Upper lobe of left lung (tissue), 4 donors: ENCODE measurements at regions not wholly inside any gene's neighbourhood (a gene's known extent, or its start where the extent isn't known, plus 50 kb on each side); places are given as distances from the start of the nearest gene placed in this dataset.

ENCODE experiments used
- POLR2A ChIP-seq, 4 donors: fragments of 450-650 bp; IDR thresholded peaks; one replicate each; pipeline ENCODE4 v1.5.1; 2016 to 2017; ENCODE audit warnings: antibody characterized with exemption in 4 of 4, mild to moderate bottlenecking in 2 of 4
- POLR2AphosphoS5 ChIP-seq, 2 donors: sonication (generic); formaldehyde crosslinking; IDR thresholded peaks; one replicate each; pipeline ENCODE4 v1.5.1; 2017; ENCODE audit warnings: antibody characterized with exemption in 2 of 2
- TF ChIP-seq, protein P1 (sequence below), 6 experiments: fragments of 450-650 bp in 4 of 6; fragments of 200-600 bp in 2 of 6; sonication (generic) in 2 of 6; IDR thresholded peaks; one replicate each; pipeline ENCODE4 v1.5.1; 2016 to 2019; ENCODE audit warnings: antibody characterized with exemption in 6 of 6

- TF ChIP-seq, protein P1, sequence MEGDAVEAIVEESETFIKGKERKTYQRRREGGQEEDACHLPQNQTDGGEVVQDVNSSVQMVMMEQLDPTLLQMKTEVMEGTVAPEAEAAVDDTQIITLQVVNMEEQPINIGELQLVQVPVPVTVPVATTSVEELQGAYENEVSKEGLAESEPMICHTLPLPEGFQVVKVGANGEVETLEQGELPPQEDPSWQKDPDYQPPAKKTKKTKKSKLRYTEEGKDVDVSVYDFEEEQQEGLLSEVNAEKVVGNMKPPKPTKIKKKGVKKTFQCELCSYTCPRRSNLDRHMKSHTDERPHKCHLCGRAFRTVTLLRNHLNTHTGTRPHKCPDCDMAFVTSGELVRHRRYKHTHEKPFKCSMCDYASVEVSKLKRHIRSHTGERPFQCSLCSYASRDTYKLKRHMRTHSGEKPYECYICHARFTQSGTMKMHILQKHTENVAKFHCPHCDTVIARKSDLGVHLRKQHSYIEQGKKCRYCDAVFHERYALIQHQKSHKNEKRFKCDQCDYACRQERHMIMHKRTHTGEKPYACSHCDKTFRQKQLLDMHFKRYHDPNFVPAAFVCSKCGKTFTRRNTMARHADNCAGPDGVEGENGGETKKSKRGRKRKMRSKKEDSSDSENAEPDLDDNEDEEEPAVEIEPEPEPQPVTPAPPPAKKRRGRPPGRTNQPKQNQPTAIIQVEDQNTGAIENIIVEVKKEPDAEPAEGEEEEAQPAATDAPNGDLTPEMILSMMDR (IDR thresholded peaks at IDR 0.05) = no peak
- TF ChIP-seq POLR2A (IDR thresholded peaks at IDR 0.05) (no peak), POLR2AphosphoS5 (IDR thresholded peaks at IDR 0.05) (no peak)
Observed at GRCh38 chr4:107187091-107187490, 151.0 kb upstream of the DKK2 start.
